GM19467 (cell line): ENCODE measurements at regions not wholly inside any gene's neighbourhood (a gene's known extent, or its start where the extent isn't known, plus 50 kb on each side); places are given as distances from the start of the nearest gene placed in this dataset.

Experiments
- ATAC-seq: cut with Tn5 transposase; IDR thresholded peaks from one replicate; pipeline ENCODE4 v1.9.1; 2021; ENCODE audit warnings: mild to moderate bottlenecking, moderate library complexity; ENCODE audit not compliant: unreplicated experiment

GRCh38 chr12:91974541-91975085 is 171.0 kb downstream of the BTG1 start:
- ATAC-seq: no peak

DNA sequence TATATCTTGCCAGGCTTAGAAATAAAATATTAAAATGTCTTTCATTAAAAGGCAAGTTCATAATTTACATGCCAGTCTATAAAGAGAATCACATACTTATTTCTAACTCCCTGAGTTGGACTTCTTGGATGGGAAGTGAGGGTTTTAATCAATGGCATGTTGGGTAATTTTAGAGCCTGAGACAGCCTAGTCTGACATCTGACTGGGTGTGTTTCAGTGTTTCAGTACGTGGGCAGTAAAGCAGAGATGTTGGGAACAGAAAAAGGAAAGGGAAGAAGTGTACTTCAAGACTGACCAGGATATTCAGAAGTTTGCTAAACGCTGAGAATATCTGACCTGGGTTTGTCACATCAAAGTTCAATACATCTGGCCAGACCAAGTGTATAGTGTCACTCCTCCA is 171.8 kb downstream of the BTG1 start:
- ATAC-seq: no peak

DNA sequence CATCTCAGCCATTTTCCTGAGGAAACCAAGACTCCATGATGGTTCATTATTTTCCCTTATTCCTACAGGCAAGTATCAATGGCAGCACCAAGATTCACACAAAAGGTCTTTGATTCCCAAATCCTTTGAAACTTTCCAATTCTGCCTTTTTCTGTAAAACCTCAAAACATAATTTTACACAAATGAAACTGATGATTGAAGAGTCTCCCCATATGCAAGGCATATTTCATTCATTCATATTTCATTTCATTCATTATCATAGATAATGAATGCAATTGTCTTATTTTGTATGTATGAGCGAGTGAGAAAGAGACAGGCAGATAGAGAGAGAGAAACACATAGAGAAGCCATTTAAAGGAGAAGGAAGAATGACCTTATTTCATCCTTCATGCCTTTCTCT is 172.8 kb downstream of the BTG1 start:
- no peak for ATAC-seq

GRCh38 chr12:91968777-91969171 is 176.9 kb downstream of the BTG1 start:
- ATAC-seq: no peak

DNA sequence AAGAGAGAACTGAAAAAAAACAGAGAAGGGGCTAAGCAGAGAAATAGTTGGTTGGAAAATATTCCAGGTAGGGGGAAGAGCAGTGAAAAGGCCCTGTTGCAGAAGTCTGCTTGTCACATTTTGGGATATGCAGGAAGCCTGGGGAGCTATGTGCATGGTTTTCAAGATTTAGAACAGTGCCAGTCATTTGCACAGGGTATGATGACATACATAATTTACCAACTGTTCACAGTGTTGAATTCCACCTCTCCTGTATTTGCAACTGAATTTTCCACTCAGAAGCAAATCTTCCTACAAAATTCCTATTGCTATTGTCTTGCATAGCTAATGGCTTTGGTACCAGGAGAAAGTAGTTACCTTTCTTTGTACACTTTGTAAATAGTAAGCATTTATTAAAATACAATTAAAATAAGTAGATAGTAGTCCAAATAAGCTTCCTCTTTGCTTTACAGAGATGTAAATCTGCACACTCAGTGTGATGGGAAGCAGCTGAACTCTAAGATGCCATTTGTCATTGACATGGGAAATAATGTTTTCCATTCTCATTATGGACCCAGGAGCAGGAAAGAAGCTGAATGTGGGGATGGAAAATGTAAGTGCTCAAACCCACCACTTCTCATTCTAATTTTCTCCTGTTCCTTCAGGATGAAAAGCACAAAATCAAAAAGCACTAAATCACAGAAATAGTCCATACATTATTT is 177.4 kb downstream of the BTG1 start:
- ATAC-seq: no peak

GRCh38 chr12:91967590-91967989 is 178.1 kb downstream of the BTG1 start:
- no peak for ATAC-seq

DNA sequence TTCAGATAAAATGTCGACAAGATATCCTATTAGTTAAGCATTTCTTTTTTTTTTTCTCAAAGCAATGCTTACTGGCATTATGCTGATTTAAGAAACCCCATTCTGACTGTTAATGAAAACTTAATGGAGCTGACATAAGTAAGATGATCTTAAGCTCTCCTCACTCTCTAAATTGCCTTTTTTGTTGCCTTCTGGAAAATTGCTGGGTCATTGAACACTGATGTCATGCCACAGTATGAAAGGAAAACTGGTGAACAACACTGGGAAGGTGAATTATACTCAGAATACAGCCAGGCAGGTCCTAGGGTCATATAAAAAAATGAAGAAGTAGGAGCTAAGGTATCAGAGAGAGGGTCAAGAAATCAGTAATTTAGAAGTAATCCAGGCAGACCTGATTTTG is 179.9 kb downstream of the BTG1 start:
- ATAC-seq: no peak

- ATAC-seq: no peak
Measured at GRCh38 chr12:91964501-91964900, 181.1 kb downstream of the BTG1 start.

DNA sequence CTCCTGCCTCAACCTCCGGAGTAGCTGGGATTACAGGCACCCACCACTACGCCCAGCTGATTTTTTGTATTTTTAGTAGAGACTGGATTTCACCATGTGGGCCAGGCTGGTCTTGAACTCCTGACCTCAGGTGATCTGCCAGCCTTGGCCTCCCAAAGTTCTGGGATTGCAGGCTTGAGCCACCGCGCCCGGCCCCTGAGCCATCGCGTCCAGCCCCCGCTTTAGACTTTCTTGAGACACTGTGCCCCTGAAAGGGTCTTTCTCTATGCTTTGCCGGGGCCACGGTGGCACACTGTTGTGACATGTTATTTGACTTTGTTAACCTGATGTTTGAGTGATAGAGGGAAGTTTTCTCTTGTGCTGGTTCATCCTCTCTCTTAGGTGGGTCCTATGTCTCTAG is 186.4 kb downstream of the BTG1 start:
- no peak for ATAC-seq

GRCh38 chr12:91958816-91959215 is 186.8 kb downstream of the BTG1 start:
- ATAC-seq: no peak

DNA sequence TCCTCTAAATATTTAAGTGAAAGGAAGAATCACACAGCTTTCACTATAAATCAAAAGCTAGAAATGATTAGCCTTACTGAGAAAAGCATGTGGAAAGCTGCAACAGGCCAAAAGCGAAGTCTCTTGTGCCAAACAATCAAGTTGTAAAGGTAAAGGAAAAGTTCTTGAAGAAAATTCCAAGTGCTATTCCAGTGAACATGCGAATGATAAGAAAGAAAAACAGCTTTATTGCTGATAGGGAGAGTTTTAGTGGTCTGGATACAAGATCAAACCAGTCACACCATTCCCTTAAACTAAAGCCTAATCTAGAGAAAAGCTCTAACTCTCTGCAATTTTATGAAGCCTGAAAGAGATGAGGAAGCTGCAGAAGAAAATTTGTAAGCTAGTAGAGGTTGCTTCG is 190.9 kb downstream of the BTG1 start:
- no peak for ATAC-seq

DNA sequence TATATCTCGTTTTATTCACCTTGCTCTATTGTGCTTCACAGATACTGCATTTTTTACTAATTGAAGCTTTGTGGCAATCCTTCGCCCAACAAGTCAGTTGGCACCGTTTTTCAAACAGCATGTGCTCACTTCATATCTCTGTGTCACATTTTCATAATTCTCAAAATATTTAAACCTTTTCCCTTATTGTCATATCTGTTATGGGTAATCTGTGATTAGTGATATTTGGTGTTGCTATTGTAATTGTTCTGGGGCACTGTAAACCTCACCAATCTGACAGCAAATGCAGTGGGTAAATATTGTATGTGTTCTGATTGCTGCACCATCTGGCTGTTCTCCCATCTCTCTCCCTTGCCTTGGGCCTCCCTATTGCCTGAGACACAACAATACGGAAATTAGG is 191.3 kb downstream of the BTG1 start:
- no peak for ATAC-seq

DNA sequence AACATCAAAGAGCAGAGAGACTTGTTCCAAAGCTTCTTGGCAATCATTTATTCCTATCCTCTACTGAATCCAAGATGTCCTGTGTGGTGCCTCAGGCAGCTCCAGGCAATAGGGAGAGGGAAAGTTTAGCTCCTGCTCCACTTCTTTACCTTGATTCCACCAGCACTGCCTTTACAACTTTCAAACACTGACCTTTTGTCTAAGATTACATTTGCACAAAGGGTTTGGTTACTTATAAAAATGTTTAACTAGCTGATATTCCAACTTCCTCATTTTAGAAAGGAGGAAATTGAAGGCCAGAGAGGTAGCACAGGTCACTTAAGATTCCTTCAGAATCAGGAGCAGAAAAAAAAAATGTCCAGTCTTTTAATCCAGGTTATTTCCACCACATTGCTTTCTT is 192.7 kb downstream of the BTG1 start:
- no peak for ATAC-seq

DNA sequence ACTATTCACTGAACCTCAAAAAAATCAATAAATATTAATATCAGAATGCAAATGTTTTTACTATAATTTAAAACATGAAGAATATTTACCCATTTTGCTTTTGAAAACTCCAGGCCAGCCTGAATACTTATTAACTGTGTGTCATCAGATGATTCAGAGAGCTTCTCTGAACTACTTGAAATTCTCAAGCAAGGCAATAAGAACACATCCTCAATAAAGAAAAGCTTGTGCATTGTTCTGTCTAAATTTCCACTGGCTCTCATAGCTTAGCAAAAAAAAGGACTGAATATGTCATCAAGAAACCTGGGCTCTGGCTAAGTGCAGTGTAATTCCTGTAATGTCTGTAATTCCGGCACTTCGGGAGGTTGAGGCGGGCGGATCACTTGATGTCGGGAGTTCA is 194.1 kb downstream of the BTG1 start:
- no peak for ATAC-seq

GRCh38 chr12:91948504-91948903 is 197.1 kb downstream of the BTG1 start:
- no peak for ATAC-seq

- no peak for ATAC-seq
Measured at GRCh38 chr12:91947459-91947858, 198.2 kb downstream of the BTG1 start.

- no peak for ATAC-seq
Measured at GRCh38 chr12:91944637-91945036, 201.0 kb downstream of the BTG1 start.

DNA sequence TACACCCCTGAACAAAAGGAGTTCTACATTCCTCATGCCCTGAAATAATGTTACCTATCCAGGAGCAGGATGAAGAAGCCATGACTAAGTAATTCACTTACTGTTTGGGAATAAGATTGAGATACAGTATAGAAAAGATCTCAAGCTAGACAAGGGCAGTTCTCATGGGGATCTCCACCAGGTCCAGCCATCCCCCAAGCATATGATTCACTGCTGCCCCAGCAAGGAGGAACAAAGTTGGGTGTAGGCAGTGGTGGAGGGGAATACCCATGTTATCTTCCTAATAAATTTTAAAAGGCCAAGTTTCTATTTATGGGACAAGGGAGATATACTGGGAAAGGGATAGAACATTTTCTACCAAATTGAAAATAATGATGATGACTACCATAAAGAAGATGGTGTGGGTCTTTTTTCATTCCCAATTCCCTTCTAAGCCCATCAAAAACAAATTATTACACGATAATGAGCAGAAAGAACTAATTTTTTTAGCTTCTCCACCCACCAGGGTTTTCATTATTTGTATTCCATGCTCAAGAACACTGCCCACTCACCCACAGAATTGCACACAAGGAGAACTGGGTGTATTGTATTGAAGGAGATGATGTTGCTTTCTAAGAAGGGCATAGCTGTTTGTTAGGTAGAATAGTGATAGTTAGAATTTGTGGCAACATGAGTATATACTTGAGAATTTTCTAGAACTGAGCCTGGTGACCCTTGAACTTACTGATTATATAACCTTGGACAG is 204.6 kb downstream of the BTG1 start:
- ATAC-seq: no peak

DNA sequence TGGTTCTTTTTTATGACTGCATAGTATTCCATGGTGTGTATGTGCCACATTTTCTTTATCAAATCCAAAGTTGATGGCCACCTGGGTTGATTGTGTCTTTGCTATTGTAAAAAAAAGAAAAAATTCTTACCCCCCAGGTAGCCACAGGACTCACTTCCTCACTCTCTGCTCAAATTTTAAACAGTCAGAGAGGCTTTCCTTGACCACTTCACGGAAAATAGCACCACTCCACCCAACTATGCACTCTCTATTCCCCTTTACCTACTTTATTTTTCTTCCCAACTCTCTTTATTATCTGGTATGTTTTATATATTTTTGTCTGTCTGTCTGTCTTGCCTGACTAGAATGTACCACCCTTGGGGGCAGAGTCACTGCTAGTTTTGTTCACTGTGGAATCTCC is 205.3 kb downstream of the BTG1 start:
- no peak for ATAC-seq

DNA sequence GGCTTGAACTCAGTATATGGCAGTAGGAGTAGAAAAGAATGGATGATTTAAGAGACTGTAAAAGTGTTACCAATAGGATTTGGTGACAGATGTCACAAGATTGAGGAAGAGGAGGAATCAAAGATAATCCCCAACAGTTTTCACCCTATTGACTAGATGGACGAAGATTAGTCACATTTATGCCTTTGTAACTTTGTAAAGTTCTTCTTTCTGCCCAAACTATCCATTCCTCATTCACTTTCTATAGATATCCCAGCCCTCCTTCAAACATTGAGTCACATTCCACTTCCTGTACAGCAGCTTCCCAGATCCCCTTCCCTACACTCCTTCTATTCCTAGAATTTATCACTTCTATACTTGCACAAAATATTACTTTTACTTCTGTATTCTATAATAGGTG is 207.9 kb downstream of the BTG1 start:
- no peak for ATAC-seq

DNA sequence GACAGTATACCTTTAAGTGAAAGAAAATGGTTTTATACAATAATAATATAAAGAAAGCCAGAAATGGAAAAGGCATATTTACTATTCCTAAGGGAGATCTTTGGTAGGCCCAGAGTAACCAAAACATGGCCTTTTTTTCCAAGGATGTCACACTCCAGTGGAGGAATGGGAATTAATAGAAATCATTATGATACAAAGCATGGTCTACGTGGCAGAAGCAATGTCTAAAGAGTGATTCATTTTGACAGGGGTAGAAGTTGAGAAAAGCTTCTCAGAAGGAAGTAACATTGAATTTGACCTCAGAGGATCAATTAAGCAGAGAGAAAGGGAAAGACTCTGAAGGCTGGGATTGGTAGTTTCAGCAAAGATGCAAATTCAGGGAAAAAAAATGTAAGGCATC is 208.6 kb downstream of the BTG1 start:
- ATAC-seq: no peak

DNA sequence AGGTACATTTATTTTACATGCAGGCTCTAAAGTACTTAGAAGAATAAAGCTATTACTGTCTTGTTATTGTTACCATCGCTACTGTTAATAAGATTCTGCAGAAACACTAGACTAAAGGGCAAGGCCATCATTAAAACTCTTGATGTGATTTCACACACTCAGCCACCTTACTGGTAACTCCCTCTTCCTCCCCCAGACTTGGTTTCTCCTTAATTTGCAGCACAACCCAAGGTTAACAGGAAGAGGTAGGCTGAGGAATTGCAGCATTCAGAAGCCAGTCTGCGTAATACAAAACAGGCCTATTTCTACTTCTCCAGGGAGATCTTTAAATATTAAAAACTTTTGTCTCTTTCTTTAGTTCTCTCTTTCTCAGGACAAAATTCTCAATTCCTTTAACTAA is 210.3 kb downstream of the BTG1 start:
- ATAC-seq: no peak
